ENCODE measurements at regions not wholly inside any gene's neighbourhood (a gene's known extent, or its start where the extent isn't known, plus 50 kb on each side); places are given as distances from the start of the nearest gene placed in this dataset.
"Not testable (repeated sequence)": the region's sequence is repeated elsewhere in the genome, so short reads cannot be mapped to it uniquely, and the experiment has no call there.

DNA sequence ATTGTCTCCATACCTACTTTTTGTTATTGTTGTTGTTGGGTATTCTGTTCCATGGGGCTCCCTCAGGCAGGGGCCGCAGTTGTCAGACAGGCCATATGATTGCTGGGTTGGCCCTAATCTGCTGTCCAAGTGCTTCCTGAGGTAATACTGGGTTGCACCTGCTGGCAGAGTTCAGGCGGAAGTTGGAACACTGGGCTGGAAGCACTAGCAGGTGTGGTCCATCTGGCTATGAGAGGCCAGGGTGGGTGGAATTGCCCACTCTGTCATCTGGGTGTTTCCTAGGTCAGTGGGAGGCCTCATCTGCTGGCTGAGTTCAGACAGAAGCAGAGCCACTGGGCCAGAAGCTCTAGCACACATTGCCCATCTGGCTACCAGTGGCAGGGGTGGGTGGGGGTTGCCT, 81.3 kb upstream of the NID2 start:
- DNase-seq (ENCODE audit: low spot score): no peak
- in situ Hi-C loops (cut with MboI; ENCODE audit: low pct_unique_long_range_greater_than_20kb, low sequenced_read_pairs, unreplicated experiment): no loop called here
- TF ChIP-seq, protein P1, sequence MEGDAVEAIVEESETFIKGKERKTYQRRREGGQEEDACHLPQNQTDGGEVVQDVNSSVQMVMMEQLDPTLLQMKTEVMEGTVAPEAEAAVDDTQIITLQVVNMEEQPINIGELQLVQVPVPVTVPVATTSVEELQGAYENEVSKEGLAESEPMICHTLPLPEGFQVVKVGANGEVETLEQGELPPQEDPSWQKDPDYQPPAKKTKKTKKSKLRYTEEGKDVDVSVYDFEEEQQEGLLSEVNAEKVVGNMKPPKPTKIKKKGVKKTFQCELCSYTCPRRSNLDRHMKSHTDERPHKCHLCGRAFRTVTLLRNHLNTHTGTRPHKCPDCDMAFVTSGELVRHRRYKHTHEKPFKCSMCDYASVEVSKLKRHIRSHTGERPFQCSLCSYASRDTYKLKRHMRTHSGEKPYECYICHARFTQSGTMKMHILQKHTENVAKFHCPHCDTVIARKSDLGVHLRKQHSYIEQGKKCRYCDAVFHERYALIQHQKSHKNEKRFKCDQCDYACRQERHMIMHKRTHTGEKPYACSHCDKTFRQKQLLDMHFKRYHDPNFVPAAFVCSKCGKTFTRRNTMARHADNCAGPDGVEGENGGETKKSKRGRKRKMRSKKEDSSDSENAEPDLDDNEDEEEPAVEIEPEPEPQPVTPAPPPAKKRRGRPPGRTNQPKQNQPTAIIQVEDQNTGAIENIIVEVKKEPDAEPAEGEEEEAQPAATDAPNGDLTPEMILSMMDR (IDR thresholded peaks at IDR 0.05; ENCODE audit: extremely low read depth, insufficient read depth, missing control alignments): no peak

DNA sequence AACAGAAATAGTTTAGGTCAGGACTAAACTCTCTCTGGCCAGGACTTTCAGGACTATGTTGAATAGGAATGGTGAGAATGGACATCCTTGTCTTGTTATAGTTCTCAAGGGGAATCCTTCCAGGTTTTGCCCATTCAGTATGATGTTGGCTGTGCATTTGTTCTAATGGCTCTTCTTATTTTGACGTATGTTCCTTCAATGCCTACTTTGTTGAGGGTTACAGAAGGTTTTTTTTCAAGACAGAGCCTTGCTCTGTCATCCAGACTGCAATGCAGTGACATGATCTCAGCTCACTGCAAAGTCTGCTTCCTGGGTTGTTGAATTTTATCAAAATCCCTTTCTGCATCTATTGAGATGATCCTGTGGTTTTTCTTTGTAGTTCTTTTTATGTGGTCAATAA, 79.5 kb upstream of the NID2 start:
- in situ Hi-C loops (cut with MboI; ENCODE audit: low pct_unique_long_range_greater_than_20kb, low sequenced_read_pairs, unreplicated experiment): no loop called here
- DNase-seq (ENCODE audit: low spot score): no peak
- TF ChIP-seq, protein P1 (IDR thresholded peaks at IDR 0.05; ENCODE audit: extremely low read depth, insufficient read depth, missing control alignments): no peak

DNA sequence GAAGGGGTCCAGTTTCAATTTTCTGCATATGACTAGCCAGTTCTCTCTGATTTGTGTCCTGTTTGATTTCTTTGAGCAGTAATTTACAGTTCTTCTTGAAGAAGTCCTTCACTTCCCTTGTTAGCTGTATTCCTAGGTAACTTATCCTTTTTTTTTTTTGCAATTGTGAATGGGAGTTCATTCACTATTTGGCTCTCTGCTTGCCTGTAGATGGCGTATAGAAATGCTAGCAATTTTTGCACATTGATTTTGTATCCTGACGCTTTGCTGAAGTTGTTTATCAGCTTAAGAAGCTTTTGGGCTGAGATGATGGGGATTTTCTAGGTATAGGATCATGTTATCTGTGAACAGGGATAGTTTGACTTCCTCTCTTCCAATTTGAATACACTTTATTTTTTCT, 77.6 kb upstream of the NID2 start:
- in situ Hi-C loops (cut with MboI; ENCODE audit: low pct_unique_long_range_greater_than_20kb, low sequenced_read_pairs, unreplicated experiment): no loop called here
- TF ChIP-seq, protein P1 (IDR thresholded peaks at IDR 0.05; ENCODE audit: extremely low read depth, insufficient read depth, missing control alignments): no peak
- no peak for DNase-seq (ENCODE audit: low spot score)

DNA sequence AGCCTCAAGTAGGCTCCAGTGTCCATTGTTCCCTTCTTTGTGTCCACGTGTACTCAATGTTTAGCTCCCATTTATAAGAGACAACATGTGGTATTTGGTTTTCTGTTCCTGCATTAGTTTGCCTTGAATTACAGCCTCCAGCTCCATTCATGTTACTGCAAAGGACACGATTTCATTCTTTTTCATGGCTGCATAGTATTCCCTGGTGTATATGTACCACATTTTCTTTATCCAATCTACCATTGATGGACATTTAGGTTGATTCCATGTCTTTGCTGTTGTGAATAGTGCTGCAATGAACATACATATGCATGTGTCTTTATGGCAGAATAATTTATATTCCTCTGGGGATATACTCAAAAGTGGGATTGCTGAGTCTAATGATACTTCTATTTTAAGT, 75.2 kb upstream of the NID2 start:
- in situ Hi-C loops (cut with MboI; ENCODE audit: low pct_unique_long_range_greater_than_20kb, low sequenced_read_pairs, unreplicated experiment); DNase-seq (ENCODE audit: low spot score): not testable (repeated sequence)

DNA sequence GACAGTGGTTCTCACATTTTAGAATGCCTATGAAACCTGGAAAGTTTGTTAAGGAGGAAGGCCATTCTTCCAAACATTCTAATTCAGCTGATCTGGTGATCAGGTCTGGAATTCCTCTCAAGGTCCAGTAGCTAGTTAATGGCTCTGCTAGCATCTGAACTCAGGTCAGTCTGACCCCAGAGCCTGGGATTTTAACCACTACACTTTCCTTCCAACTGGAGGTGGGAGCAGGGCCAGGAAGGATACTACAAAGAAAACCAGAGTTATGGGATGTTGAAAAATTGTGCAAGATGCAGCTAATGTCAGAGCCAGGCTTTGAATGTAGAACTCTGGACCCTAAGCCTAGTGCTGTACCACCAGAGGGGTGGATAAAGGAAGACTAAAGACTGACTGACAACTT, 73.6 kb upstream of the NID2 start:
- no peak for DNase-seq (ENCODE audit: low spot score)
- TF ChIP-seq, protein P1 (IDR thresholded peaks at IDR 0.05; ENCODE audit: extremely low read depth, insufficient read depth, missing control alignments): no peak
- in situ Hi-C loops (cut with MboI; ENCODE audit: low pct_unique_long_range_greater_than_20kb, low sequenced_read_pairs, unreplicated experiment): no loop called here

DNA sequence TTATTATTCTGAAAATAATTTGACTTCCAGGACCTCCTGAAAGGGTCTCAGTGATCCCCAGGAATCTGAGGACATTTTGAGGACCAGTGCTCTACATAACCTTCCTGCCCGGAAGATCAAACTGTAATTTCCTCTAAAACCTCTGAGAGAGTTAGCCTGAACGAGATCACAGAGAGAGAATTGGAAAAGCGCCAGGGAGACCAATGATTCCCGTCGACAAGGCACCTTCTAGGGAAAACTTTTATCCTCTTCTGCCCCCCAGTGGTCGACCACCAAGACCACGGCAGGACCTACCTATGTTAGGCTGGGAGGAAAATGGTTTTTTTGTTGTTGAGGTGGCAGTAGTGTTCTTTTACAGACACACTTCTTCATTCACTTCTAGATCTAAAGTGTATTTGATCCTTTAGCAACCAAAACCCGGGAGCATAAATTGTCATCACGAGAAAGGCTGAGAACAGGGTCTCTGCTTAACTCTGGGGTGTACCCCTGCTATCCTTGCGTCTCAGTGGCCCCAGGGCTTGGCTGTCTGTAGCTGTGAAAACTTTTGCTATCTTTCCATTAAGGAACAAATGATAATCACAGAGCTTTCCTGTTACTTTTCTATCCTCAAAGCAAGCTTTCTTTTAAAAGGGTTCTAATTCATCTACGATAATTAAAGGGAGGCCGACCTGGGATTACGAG, 62.9 kb upstream of the NID2 start:
- TF ChIP-seq, protein P1 (IDR thresholded peaks at IDR 0.05; ENCODE audit: extremely low read depth, insufficient read depth, missing control alignments): peak; percentile 46
- in situ Hi-C loops (cut with MboI; ENCODE audit: low pct_unique_long_range_greater_than_20kb, low sequenced_read_pairs, unreplicated experiment): no loop called here
- peak; percentile 70 for DNase-seq (ENCODE audit: low spot score)

DNA sequence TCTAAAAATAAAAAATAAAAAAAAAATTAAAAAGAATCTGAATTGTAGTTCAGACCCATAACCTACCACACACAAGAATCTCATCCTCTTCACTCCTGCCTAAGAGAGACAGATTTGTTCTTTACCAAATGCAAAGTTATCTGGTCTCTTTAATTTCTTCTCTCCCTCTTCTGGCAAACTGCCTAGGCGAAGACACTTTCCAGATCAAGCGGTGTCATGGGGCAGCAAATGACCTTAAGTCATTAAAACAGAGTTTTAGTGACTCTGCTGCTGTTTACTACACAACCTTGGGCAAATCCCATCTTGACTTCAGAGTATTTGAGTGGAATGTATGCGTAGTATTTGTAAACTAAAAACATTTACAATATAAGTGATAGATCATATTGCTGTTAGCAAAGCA, 60.9 kb upstream of the NID2 start:
- in situ Hi-C loops (cut with MboI; ENCODE audit: low pct_unique_long_range_greater_than_20kb, low sequenced_read_pairs, unreplicated experiment): no loop called here
- DNase-seq (ENCODE audit: low spot score): no peak
- TF ChIP-seq, protein P1 (IDR thresholded peaks at IDR 0.05; ENCODE audit: extremely low read depth, insufficient read depth, missing control alignments): no peak
